DND-41 (cell line): ENCODE measurements at regions not wholly inside any gene's neighbourhood (a gene's known extent, or its start where the extent isn't known, plus 50 kb on each side); places are given as distances from the start of the nearest gene placed in this dataset.

Experiments
- EZH2 ChIP-seq: IDR thresholded peaks from 3 replicates; pipeline ENCODE4 v1.6.1; 2012; ENCODE audit warnings: borderline replicate concordance, low read depth, mild to moderate bottlenecking, moderate library complexity, low read length, inconsistent platforms; ENCODE audit not compliant: severe bottlenecking
- TF ChIP-seq, protein P1 (sequence below): IDR thresholded peaks from 2 replicates; pipeline ENCODE4 v1.5.1; 2012; ENCODE audit warnings: borderline replicate concordance, low read length, moderate library complexity, mild to moderate bottlenecking; ENCODE audit not compliant: poor library complexity, severe bottlenecking; ENCODE audit errors: extremely low read depth

DNA sequence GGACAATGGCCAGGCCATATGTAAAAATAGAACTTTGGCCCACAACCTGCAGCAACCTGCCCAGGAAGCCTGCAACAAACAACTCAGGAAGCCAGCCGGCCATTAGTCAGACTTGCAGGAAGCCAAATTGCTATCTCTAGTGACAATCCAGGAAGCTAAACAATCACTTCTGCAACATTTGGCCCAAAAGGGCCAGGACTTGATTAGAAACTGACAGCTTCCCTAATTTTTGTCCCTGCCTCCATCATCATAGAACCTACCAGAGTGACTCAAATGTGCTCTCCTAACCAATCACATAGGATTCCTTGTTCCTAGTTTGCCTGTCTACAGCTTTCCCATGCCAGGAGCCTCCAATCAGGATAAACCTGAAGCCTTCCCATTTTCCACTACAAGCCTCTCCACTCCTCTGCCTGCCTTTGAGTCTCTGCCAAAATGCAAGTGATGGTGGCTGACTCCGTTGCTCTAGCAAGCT, 639.3 kb downstream of the PTPRU start:
- TF ChIP-seq, protein P1, sequence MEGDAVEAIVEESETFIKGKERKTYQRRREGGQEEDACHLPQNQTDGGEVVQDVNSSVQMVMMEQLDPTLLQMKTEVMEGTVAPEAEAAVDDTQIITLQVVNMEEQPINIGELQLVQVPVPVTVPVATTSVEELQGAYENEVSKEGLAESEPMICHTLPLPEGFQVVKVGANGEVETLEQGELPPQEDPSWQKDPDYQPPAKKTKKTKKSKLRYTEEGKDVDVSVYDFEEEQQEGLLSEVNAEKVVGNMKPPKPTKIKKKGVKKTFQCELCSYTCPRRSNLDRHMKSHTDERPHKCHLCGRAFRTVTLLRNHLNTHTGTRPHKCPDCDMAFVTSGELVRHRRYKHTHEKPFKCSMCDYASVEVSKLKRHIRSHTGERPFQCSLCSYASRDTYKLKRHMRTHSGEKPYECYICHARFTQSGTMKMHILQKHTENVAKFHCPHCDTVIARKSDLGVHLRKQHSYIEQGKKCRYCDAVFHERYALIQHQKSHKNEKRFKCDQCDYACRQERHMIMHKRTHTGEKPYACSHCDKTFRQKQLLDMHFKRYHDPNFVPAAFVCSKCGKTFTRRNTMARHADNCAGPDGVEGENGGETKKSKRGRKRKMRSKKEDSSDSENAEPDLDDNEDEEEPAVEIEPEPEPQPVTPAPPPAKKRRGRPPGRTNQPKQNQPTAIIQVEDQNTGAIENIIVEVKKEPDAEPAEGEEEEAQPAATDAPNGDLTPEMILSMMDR: no peak
- no peak for TF ChIP-seq EZH2
